BE2C (cell line): ENCODE measurements at regions not wholly inside any gene's neighbourhood (a gene's known extent, or its start where the extent isn't known, plus 50 kb on each side); places are given as distances from the start of the nearest gene placed in this dataset.

Experiments
- DNase-seq: peaks from one replicate; pipeline ENCODE4 v3.0.0-alpha.2; 2020
- H3K27me3 ChIP-seq: fragments of 250-450 bp; sonication (Bioruptor Pico); 2 replicates; pipeline ENCODE4 v1.5.1; 2020; ENCODE audit warnings: mild to moderate bottlenecking
- H3K36me3 ChIP-seq: fragments of 250-450 bp; sonication (Bioruptor Pico); 2 replicates; pipeline ENCODE4 v1.5.1; 2020; ENCODE audit warnings: mild to moderate bottlenecking
- H3K4me1 ChIP-seq: fragments of 250-450 bp; sonication (Bioruptor Pico); 2 replicates; pipeline ENCODE4 v1.5.1; 2020
- H3K4me3 ChIP-seq: 2 replicates; pipeline ENCODE4 v1.5.1; 2011; ENCODE audit warnings: low read depth, low read length
- H3K9me3 ChIP-seq: fragments of 250-450 bp; sonication (Bioruptor Pico); 2 replicates; pipeline ENCODE4 v1.5.1; 2020
- CTCF ChIP-seq: IDR thresholded peaks from 2 replicates; pipeline ENCODE4 v1.5.1; 2012; ENCODE audit warnings: mild to moderate bottlenecking, low read depth, low read length

DNA sequence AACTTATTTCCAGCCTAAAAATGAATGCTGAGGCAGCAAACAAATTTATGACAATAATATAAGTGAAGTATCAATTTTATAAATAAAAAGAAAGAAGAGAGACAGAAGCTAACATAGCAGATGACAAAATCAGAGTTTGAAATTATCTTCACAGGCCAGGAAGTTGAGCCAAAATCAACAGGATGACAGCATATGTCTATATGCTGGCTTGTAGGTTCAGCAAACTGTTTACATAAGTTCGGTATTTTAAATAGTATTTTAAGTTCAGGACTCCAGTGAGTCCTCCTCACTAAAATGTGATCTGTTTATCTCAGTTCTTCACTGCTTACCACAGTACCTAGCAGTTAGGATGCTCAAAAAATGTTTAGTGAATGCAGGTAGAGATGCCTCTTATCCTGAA is 359.6 kb upstream of the SMC2 start:
- no peaks in the 10 kb centered on the region for H3K27me3 ChIP-seq
- no peaks in the 10 kb centered on the region for H3K4me1 ChIP-seq
- no peaks in the 10 kb centered on the region for H3K9me3 ChIP-seq
- H3K36me3 ChIP-seq, result no peaks in the 10 kb centered on the region
- H3K4me3 ChIP-seq, result no peak overlapping the region
- no peak for DNase-seq
- no peak for TF ChIP-seq CTCF

- no peak overlapping the region for H3K4me3 ChIP-seq
- no peak for TF ChIP-seq CTCF
- no peaks in the 10 kb centered on the region for H3K36me3 ChIP-seq
- H3K27me3 ChIP-seq, result no peaks in the 10 kb centered on the region
- no peaks in the 10 kb centered on the region for H3K9me3 ChIP-seq
- DNase-seq, result no peak
- H3K4me1 ChIP-seq, result no peaks in the 10 kb centered on the region
These were observed 338.7 kb upstream of the SMC2 start for GRCh38 chr9:103755441-103755840.

GRCh38 chr9:103755986-103756385 is 338.1 kb upstream of the SMC2 start:
- TF ChIP-seq CTCF, result no peak
- Histone ChIP-seq H3K4me3 (no peak overlapping the region), H3K9me3 (no peaks in the 10 kb centered on the region), H3K27me3 (no peaks in the 10 kb centered on the region), H3K36me3 (no peaks in the 10 kb centered on the region), H3K4me1 (no peaks in the 10 kb centered on the region)
- no peak for DNase-seq

- Histone ChIP-seq H3K4me3 (no peak overlapping the region), H3K4me1 (no peaks in the 10 kb centered on the region), H3K27me3 (no peaks in the 10 kb centered on the region), H3K36me3 (no peaks in the 10 kb centered on the region), H3K9me3 (no peaks in the 10 kb centered on the region)
- DNase-seq, result no peak
- no peak for TF ChIP-seq CTCF
These were observed 337.0 kb upstream of the SMC2 start for GRCh38 chr9:103757062-103757461.

DNA sequence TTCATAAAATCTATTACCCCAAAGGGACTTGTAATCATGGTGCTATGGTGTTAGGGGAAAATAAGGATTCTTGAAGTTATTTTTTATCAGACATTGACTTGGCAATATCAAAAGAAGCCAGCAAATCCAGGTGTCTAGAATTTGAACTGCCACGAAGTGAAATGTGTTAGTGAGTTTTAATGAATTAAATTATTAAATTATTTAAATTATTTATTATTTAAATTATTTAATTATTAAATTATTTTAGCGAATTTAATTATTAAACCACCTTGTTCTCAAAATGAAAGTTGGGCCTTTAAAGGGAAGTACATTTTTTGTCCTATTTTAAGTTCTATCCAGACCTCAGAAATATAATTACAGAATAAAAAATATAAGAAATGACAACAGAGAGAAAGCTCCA is 332.6 kb upstream of the SMC2 start:
- Histone ChIP-seq H3K27me3 (no peaks in the 10 kb centered on the region), H3K4me3 (no peak overlapping the region), H3K9me3 (no peaks in the 10 kb centered on the region), H3K4me1 (no peaks in the 10 kb centered on the region), H3K36me3 (no peaks in the 10 kb centered on the region)
- no peak for TF ChIP-seq CTCF
- DNase-seq, result no peak

DNA sequence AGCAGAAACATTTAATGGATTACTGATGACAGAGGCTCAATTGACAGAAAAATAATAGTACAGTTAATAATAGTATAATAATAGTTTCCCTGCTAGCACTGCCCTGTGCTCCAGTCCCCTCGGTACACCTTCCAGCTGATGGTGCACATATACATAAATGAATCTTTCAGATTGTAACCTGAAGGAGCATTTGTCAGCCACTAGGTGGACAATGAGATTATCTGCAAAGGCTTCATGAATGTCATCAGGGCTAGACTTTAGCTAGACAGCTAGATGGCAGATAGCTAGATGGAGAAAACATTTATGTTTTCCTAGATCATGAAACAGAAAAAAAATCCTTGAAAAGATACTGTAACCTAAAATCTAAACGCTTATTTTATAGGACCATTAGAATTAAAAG is 304.4 kb upstream of the SMC2 start:
- peak; percentile 15; the same call in 1 of the 2 replicates for TF ChIP-seq CTCF

More for the DNA sequence above, 304.4 kb upstream of the SMC2 start:
- no peak for DNase-seq
- Histone ChIP-seq H3K9me3 (no peaks in the 10 kb centered on the region), H3K4me3 (no peak overlapping the region), H3K4me1 (no peaks in the 10 kb centered on the region), H3K36me3 (no peaks in the 10 kb centered on the region), H3K27me3 (no peaks in the 10 kb centered on the region)
